GM12878 (cell line): ENCODE measurements at regions not wholly inside any gene's neighbourhood (a gene's known extent, or its start where the extent isn't known, plus 50 kb on each side); places are given as distances from the start of the nearest gene placed in this dataset.

ENCODE experiments used
- CBX5 ChIP-seq: sonication (generic); IDR thresholded peaks from 2 replicates; pipeline ENCODE4 v1.6.1; 2016; ENCODE audit warnings: low read depth, moderate library complexity, mild to moderate bottlenecking, inconsistent platforms
- GABPA ChIP-seq: IDR thresholded peaks from 2 replicates; pipeline ENCODE4 v1.6.1; 2014; ENCODE audit warnings: antibody characterized with exemption, low read depth, mild to moderate bottlenecking, inconsistent platforms
- POLR2AphosphoS5 ChIP-seq: IDR thresholded peaks from 2 replicates; pipeline ENCODE4 v1.6.1; 2011; ENCODE audit warnings: mild to moderate bottlenecking, low read length, inconsistent platforms
- SMAD1 ChIP-seq: fragments of 450-650 bp; IDR thresholded peaks from 2 replicates; pipeline ENCODE4 v1.6.1; 2018; ENCODE audit warnings: mild to moderate bottlenecking, low read depth; ENCODE audit not compliant: partially characterized antibody
- YBX1 ChIP-seq: fragments of 450-650 bp; IDR thresholded peaks from 2 replicates; pipeline ENCODE4 v1.6.1; 2016; ENCODE audit warnings: antibody characterized with exemption
- TF ChIP-seq, protein P1 (sequence below), 3 experiments: IDR thresholded peaks in 2 of 3; conservative IDR thresholded peaks in 1 of 3; 2 replicates each; pipeline ENCODE4 v1.5.1; 2011; ENCODE audit warnings: low read depth in 3 of 3, low read length in 3 of 3, mild to moderate bottlenecking in 3 of 3, control low read depth in 2 of 3, moderate library complexity in 2 of 3, inconsistent platforms in 1 of 3, mixed read lengths in 1 of 3; ENCODE audit not compliant: control insufficient read depth in 2 of 3, insufficient read depth in 1 of 3; ENCODE audit errors: extremely low read depth in 1 of 3

DNA sequence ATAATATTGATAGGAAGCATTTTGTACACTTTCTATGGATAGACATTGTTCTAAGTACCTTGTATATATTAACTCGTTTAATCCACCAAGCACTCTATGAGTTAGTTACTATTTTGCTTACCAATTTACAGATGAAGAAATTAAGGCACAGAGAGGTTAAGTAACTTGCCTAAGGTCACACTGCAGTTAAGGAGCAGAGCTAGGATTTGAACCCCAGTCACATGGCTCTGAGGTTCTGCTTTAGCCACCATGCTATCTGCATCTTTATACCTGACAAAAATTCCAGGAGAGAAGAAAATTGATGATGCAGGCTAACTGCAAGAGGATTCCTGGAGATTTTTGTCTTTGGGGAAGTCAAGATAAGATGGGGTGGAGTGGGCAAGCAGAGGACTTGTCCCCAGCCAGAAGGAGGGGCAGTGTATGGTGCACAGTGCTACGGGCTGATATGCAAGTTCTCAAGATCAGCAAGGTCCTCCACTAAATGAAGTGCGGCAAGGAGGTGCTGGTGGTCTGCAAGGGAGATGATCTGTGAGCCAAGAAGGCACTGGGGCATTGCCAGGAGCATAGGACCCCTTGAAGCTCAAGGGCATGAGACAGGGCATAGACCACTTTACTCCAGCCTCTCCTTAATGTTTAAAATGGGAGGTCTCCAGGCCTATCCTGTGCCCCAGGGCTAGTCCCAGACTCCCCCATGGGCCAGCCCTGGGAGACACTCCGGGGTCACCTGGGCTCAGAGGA is 430.6 kb downstream of the RPS24 start:
- TF ChIP-seq CBX5 (no peak), SMAD1 (no peak), YBX1 (no peak), GABPA (no peak), POLR2AphosphoS5 (no peak)
- TF ChIP-seq, protein P1, sequence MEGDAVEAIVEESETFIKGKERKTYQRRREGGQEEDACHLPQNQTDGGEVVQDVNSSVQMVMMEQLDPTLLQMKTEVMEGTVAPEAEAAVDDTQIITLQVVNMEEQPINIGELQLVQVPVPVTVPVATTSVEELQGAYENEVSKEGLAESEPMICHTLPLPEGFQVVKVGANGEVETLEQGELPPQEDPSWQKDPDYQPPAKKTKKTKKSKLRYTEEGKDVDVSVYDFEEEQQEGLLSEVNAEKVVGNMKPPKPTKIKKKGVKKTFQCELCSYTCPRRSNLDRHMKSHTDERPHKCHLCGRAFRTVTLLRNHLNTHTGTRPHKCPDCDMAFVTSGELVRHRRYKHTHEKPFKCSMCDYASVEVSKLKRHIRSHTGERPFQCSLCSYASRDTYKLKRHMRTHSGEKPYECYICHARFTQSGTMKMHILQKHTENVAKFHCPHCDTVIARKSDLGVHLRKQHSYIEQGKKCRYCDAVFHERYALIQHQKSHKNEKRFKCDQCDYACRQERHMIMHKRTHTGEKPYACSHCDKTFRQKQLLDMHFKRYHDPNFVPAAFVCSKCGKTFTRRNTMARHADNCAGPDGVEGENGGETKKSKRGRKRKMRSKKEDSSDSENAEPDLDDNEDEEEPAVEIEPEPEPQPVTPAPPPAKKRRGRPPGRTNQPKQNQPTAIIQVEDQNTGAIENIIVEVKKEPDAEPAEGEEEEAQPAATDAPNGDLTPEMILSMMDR (IDR thresholded peaks at IDR 0.05 in 2 of 3, conservative IDR thresholded peaks at IDR 0.05 in 1 of 3; ENCODE audit: control insufficient read depth in 2 of 3, extremely low read depth in 1 of 3, insufficient read depth in 1 of 3, low read depth in 3 of 3, low read length in 3 of 3): no peak
